Pons (tissue), 1 donor: ENCODE measurements at regions not wholly inside any gene's neighbourhood (a gene's known extent, or its start where the extent isn't known, plus 50 kb on each side); places are given as distances from the start of the nearest gene placed in this dataset.

Experiments used
- DNase-seq: peaks from one replicate; pipeline ENCODE4 v3.0.0-alpha.2; 2016; ENCODE audit warnings: low spot score

DNA sequence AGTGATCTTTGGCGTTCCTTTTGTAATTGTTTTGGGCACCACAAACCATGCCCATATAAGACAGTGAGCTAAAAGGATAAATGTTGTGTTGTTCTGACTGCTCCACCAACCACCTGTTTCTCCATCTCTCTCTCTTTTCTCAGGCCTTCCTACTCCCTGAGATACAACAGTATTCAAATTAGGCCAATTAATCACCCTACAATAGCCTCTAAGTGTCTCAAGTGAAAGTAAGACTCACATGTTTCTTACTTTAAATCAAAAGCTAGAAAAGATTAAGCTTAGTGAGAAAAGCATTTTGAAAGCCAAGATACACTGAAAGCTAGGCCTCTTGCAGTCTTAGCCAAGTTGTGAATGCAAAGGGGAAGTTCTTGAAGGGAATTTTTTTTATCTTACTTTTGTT, 268.8 kb upstream of the NREP start:
- no peak for DNase-seq

DNA sequence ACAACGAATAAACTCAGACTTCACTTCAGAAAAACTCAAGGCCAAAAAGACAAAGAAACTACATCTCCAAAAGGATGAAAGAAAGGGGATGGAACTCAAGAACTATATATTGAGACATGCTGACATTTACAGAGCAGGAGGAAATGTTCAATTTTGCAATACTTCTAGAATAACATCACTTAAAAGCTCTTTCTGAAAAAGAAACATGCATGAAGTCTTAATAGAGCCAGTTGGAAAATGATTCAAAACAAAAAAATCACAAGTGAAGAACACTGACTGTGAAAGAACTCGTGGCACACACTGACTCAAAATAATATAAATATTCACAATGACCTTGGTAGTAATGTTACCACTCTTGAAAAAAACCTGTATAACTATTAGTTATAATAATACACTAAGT, 267.8 kb upstream of the NREP start:
- no peak for DNase-seq

DNA sequence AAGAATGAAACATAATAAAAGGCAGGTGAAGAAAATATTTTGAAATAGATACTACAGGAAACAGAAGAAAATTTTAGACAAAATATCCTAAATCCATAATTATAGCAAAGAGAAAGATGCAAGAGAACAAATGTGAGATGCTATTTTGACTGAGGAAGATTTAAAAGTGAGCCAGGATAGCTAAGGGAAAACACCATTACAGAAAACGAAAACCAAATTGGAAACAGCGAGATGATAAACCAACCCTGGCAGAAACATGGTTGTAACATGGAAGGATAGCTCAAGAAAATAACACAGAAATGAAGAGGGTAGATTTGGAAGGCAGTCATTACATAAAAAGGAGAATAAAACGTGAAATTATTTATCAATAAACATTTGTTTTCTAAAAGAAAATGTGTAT, 267.2 kb upstream of the NREP start:
- no peak for DNase-seq

DNA sequence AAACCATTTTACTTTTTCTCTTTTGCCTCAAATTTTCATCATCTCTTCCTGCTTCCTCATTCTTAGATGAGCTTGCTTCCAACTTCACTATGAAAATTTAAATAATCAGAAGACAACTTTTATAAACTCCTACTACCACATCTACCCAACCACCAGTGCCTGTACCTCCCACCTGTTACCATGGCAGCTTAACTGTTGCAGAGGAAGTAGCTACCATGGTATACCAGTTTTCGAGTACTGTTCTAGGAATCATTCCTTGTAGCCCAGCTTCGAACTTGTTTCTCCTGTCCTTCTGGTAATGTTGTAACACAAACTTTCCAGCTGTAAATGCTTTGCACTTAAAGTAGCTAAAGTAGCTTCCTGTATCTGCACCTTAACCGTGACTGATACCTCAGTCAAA, 266.8 kb upstream of the NREP start:
- no peak for DNase-seq

DNA sequence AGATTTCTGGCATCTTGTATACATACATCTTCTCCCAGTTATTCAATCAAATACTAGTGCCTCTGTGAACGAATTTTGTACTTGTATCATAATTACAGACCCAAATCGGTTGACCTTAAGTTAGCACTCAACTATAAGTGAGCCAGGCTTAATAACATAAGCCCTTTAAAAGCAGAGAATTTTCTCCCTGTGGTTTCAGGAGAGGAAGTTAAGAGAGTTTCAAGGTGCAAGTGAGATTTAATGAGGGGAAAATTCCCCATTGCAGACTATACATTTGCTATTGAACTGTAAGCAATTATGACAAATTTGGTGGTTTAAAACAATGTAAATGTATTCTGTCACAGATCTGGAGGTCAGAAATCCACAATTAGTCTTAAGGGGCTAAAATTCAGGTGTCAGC, 261.9 kb upstream of the NREP start:
- no peak for DNase-seq

DNA sequence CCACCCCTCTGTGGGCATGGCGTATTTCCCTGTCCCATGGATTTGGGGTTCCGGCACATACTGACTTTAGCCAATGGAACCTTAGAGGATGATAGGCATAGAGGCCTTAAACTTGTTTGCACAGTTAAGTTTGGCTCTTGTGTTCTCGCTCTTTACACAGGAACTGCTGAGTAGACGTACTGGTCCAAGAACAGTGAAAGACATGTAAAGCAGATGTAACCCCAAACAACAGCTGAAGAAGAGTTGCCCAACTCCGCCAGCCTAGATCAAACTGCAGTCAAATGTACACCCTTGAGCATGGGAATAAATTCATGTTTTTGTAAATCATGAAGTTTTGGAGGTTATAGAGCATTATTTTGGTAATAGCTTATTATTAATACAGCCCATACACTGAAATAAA, 260.0 kb upstream of the NREP start:
- no peak for DNase-seq

DNA sequence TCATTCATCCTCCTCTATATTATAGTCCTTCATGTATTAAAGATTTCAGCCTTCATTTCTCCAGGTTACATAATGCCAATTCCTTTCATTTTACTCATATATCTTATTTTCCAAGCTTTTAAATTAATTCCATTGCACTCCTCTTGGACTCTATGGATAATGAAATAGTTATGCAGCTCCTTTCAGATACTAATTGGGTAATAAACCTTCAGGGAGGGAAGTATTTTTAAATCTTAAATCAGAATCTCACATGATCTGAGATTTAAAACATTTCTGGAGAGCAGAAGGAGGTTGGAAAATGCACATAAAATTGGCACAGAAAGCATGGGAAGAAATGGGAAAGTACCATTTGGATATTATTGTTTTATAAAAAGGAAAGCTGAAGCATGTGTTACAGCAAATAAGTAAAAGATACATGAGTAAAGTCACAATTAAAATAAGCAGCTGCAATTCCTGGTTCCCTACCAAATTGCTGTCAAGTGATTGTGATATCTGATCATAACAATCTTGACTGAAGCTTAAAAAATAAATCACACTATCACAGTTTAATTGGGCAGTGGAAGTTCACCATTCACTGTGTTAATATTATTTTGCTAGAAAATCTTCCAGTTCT, 257.9 kb upstream of the NREP start:
- DNase-seq, result no peak

DNA sequence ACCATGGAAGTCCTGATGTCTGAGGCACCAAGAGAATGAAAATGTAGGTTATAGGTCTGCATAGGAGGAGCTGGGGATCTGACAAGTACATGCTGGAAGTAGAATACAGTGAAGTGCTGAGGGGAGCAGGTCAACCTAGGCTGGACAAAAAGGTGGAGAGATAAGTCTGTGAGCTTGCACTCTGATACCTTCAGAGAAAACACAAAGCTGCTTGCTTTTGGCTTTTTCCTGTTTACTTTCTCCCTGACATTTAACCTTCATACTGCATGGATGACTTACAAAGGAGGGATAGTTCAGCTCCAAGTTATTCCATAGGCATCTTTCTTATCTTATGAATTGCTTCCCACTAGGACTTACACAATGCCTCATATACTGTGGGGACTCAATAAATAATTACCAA, 256.7 kb upstream of the NREP start:
- no peak for DNase-seq

DNA sequence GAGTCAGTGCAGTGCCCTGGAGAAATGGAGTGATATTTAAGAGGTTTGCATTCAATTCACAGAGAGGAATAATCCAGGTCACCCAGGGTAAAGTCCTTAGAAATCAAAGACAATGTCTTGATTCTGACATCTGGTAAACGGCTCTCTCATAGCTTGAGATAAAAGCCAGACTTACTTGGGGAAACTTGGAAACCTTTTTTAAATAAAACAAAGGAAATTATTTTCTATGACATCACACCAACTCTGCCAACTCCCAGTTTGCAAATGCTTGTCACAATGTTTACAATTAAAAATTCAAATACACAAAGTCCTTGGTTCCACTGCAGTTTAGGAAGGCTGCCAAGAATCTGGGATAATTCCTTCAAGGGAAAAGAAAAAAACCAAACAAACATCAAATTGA, 255.1 kb upstream of the NREP start:
- DNase-seq, result peak; percentile 34

DNA sequence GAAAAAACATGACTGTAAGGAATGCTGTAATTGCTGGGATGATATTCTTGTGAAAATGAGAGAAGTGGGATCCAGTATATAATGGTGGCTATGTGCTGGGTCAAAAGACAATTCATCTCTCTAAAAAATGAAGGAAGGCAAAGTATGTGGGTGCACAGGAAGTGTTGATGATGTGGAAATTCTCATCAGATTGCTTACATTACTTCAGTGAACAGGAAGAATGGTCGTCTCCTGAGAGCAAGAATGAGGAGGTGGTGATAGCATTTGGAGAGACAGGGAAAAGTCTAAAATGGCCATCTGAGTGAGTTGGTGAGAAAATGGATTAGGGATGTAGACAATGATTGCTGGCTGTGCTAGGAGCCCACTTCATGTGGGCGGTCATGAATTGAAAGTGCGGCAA, 253.5 kb upstream of the NREP start:
- DNase-seq, result no peak

DNA sequence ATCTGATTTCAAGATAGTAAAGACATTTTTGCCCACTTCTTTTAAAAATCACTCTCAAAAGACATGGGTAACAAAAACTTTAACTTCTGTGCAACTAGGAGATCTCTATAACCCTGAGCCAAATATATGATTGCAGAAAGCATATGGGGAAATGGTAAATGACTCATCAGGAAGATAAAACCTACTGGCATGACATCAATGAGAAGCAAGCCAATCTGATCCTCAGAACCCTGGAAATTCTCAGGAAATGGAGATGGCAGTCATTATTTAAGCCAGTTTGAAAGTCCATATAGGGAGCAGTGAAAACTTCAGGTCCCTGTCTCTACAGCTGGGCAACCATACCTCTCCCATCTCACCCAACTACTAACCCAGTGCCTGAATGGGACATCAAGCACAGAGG, 249.7 kb upstream of the NREP start:
- DNase-seq, result no peak

DNA sequence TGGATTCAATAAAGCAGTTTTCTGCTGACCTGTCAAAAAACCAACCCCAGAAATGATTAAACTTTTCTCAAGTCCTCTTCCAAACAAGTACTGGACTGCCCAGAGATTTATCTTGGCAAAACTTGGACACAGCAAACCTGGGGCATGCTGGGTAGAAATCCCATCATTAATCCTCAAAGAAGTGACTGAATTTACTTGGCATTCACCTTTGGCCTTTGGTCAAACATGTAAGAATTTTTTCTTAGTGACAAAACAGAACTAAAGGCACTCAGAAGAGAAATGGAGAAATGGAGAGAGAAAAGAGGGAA, 248.6 kb upstream of the NREP start:
- no peak for DNase-seq

DNA sequence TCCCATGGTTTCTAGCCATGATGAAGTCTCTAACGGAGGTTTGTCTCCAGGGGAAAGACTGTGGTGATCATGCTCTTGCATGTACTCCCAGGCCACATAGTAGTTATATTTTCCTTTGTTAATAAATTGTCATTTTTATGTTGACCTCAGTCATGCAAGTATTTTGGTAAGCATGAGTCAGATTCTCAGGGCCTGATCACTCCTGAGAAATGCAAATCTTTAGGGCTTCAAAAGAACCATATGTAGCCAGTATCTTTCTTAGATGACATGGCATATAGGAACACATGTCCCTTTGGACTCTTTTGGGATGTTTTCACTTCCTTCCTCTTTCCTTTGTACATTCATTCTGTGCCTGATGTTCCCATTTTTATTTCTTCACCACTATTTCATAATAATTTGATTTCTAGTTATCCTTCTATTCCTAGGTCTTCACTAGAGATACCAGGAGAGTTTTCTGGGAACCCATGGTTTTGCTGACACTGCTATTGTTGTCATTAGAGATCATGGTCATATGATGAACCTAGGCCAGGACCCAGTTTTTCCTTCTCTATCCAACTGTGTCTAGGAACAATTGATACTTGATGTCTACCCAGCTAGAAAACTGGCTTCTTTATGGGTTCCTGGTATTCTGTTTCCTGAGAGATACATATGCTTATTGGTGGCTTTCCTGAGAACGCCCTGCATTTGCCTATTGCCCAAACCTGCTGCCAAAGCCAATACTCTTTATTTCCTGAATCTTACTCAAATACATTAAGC, 248.1 kb upstream of the NREP start:
- DNase-seq, result no peak

DNA sequence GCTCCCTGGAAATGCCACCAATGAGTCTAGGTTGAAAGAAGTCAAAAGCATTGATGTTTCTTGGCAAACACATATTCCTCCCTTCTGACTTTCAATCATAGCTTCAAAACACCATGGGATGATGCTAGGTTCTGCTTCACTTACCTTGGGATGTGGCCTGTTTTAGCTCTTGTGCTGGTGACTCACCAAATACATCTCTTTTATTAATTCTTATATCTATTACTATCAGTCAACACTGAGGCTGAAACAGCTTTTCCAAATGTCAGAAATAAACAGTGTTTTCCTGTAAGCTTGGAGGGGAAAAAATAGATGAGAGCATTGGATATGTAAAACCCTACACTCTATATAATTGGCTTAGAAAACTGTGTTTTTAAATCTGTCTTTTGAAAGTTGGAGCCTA, 245.4 kb upstream of the NREP start:
- DNase-seq, result no peak

DNA sequence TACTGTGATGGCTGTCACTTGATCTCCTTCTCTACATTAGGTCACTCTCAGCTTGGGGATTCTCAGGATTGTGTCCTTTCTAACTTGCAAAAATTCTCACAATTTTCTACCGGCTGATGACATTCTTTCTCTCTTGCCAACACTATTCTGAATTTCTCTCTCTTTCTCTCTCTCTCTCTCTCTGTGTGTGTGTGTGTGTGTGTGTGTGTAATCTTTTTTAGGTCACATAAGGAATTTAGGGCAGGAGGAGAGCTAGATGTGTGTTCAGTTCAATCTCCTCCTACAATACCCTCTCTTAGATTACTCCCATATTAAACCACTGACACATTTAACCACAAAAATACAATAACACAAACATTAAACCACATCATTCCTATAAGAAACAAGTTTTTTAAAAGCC, 242.3 kb upstream of the NREP start:
- DNase-seq, result no peak

DNA sequence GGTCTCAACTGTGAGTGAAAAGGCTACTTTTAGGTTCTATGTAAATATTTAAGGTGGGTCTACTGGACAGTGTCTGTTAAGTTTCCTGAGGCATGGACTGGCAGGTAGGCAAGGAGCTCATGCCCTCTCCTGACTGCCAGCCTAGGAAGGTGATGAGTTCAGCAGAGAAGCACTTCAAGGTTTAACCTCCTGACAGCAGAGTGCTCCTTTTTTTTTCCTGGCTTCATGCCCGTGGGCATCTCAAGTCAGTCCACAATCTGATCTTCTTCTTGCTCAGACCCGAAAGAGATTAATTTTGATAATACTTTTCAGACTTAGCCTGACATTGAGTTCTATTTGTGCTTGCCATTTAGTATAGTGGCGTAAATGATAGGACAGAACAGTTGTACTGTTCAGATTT, 241.9 kb upstream of the NREP start:
- DNase-seq, result no peak

DNA sequence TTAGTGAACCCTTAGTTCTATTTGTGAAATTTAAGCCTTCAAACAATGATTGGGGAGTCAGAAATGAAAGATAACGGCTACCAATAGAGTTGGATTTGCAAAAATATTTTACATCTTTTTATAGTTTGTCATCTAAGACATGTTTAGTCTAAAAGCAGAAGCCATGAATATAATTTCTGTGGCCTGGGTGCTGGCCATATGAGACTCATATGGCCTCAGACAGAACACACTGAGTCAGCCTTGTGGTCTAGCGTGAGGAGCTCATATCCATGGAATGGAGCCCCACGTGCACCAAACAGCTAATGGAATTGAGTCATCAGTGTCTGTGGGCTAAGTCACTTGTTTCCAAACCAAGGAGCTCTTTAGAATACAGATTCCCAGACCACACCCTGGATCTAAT, 240.7 kb upstream of the NREP start:
- DNase-seq, result no peak

DNA sequence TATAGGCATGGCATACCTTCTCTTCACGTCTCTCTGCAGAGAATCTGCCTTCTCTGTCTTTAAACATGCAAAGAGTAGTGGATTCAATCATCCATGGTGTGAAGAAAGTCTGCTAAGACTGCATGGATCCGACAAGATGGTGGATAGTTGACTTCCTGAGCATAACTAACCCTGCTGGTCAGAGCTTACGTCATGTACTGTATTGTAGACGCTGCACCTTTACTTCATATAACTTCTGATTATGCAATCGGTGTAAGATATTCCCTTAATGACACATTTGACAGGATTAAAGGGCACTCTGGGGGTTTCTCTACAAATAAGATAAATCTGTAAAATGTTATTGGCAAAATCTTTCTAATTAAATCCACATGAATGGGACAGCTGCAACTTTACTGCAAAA, 240.3 kb upstream of the NREP start:
- DNase-seq, result no peak

DNA sequence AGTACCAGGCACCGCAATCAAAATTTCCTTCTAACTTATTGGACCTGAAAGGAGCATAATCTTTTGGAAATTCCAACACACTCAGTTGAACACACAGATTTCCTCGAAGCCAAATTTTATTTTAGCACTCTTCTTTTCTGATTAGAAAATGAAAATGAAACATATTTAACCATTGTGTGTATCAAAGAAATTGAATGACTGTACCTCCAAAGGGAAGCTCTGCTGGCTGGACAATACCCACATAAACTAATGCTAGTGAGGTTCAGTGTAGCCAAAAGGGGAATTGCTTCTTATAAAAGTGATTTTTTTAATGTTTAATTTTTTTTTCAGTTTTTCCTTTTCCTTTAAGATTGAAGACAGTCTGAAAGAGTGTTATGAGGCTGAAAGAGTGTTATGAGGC, 239.6 kb upstream of the NREP start:
- DNase-seq, result no peak

DNA sequence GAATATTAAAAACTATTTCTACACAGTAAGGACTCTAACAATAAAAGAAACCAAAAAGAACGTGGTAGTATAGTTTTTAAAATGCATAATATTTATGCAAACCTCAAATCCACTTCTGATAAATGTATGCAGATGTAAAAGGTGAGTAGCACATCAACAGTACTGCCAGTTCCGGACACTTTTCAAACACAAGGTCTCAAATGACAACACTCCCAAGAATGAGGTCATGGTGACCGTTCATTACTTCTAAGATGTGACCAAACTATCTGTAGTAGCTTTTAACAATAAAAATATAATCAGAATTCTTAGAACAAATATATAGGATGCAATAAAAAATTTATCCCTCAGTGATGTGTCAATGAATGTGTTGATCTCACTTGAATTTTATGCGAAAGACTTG, 238.7 kb upstream of the NREP start:
- DNase-seq, result no peak

DNA sequence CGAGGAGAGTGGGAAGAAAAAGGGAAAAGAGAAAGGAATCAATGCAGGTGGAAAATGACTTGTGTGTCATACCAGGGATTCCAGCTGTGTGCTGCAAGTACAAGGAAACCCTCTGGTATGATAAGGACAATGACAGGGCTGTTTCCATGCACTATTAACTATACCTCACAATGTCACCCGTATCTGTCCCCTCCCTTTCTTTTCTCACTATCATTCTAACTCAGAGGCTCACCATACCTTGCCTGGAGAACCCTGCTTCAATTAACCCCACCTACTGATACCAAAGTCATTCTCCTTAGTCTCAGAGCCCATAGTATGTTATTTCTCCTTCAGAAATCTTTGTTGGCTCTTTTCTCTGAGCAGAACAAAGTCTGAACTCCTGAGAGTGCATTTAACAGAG, 236.2 kb upstream of the NREP start:
- DNase-seq, result no peak

DNA sequence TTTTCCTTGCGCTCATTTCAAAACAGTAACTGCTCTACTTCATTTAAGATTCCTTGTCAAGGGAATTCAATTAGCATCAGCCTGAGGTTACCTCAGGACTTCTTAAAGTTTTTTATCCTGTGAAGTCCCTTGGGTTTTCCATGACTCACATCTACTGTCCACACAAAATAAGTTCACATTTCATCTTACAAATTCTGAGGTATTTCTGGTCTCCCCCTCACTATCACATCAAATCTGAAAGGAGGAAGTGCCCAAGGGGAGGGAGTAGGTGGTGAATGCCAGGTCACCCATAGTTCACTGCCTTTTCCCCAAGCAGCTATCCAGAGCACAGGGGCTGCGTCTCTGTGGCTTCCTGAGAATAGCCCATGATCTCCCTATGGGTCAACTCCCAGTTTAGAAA, 227.1 kb upstream of the NREP start:
- no peak for DNase-seq

DNA sequence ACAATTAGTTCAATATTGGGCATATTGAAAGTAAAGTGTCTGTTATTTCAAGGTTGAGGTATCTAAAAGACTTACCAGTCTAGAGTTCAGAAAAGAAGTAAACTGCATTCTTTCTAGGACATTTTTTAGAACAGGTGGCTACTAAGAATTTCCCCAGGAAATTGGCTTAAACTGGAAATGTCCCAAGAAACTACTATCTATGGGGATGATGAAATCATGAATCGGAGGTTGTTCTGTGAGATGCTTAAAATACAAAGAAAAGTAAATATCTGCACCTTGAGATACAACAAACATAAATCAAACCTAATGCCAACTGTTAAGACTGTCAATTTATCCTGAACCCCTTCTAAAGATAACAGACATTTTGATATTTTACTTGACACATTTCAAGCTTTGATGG, 226.5 kb upstream of the NREP start:
- no peak for DNase-seq

DNA sequence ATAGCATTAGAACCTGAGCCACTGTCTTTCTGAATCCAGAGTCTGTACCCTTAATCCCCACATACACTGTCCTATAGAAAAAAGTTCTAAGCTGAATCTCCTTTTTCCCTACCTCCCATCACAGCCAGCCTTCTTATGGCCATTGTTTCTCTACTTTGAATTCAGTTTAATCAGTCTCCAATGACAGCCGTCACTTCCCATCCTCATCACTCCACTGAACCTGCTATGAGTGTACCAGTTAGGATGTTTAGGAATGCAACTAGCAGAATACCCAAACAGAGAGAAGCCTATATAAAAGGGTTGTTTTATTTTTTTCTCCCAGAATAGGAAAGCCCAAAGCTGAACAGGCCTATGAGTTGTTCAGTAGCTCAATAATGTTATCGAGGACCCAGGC, 220.4 kb upstream of the NREP start:
- DNase-seq, result no peak
